Erythroblast (primary cell): ENCODE measurements at regions not wholly inside any gene's neighbourhood (a gene's known extent, or its start where the extent isn't known, plus 50 kb on each side); places are given as distances from the start of the nearest gene placed in this dataset.

ENCODE experiments used
- DNase-seq, 2 experiments: peaks; one replicate each; lab custom pipeline; 2025; lab: John Stamatoyannopoulos, UW
- GATA1 ChIP-seq: IDR thresholded peaks from 2 replicates; pipeline ENCODE4 v1.6.1; 2011; ENCODE audit warnings: low read depth, mild to moderate bottlenecking, control low read depth, low read length, moderate library complexity
- POLR2A ChIP-seq: IDR thresholded peaks from 2 replicates; pipeline ENCODE4 v1.6.1; 2011; ENCODE audit warnings: mild to moderate bottlenecking, low read length

DNA sequence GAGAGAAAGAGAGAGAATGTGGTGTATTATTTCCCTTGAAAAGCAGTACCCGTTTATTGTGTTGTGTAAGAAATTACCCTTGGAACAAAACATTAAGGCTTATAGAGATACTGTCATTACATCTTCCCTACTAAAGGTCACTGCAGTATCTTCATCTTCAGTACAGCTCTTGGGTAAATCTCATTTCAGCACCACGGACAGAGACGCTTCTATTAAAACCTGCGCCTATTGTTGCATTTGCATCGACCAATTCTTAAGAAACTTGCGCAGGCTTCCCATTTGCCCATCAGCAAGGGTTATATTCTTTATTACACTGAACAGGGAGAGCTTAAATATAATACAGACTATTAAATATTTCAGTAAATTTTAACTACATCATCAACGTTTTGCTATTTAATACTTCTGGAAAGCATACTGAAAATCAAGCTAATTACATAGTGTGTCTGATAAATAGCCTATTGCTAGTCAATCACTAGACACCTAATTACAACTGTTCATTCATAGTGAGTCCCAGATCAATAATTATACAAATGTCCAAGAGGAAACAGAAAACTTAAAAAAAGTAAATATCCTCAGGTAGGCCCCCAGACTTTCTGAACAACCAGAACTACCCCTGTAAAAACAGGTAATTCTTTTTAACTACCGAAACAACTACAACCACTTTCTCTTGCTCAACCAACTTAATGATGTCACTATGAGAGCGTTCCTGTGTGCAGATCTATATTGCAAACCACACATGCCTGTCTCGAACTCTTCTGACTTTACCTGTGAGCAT is 350.6 kb downstream of the LIG4 start:
- DNase-seq, result peak; percentile 11 to 26
- TF ChIP-seq POLR2A (no peak), GATA1 (no peak)

DNA sequence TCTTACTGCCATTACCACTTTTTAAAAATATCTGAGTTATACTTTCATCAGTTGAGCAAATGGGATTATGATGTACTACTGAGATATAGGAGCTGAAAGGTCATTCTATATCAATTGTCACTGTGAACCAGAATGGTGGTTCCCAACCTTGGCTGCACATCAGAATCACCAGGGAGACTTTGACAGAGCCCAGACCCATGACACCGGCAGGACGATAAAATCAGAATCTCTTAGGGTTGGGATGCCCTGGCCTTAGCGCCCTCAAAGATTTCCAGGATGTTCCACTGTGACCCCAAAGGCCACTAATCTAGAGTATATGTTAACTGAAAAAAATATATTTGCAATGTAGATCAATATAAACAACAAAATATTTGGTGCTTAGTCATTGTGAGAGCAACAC is 355.1 kb downstream of the LIG4 start:
- no peak for TF ChIP-seq GATA1
- no peak for TF ChIP-seq POLR2A
- no peak for DNase-seq

DNA sequence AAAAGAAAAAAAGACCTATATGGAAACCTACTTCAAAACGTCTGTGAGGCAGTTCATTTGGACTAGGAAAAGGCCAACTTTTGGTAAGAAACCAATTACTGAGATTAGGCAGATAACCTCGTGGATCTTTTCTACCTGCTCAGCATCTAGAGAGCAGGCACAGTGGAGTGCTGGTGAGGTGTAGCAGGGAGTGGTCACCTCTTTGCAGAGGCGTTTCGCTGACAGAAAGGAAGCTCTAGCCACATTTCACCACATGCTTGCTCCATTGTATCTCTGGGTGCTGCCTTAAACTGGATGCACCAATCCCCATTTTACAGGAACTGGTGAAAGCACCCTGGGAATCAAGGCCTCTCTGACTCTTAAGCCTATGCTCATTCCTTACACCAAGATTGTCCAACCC is 360.5 kb downstream of the LIG4 start:
- DNase-seq, result no peak
- TF ChIP-seq POLR2A (no peak), GATA1 (no peak)

DNA sequence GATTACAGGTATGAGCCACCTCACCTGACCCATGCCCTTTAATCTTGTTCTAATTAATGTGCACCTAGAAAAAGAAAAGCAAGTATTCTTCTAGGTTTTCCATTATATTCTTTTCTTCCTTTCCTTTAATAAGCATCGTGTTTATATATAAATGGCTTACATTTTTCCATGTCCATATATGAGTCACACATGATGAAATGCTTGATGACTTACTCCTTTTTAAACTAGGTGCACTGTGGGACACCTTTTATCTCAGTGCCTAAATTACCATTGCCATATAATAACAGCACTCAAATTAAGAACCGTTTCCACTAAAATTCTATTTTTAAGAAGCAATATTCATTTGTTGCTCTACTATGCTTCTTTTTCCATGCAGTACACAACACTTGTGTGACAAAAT is 363.3 kb downstream of the LIG4 start:
- no peak for TF ChIP-seq POLR2A
- no peak for TF ChIP-seq GATA1
- no peak for DNase-seq

DNA sequence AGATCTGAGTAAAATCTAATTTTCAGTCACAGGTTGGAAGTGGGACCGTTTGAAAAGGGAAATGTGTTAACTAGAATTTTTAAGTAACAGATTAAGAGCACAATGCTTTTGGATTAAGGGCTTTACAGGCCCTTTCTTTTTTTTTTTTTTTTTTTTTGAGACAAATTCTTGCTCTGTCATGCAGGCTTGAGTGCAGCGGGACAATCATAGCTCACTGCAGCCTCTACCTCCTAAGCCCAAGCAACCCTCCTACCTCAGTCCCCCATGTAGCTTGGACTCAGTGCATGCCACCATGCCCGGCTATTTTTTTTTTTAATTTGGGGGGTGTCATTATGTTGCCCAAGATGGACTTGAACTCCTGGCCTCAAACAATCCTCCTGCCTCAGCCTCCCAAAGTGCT is 363.7 kb downstream of the LIG4 start:
- TF ChIP-seq GATA1 (no peak), POLR2A (no peak)
- DNase-seq, result no peak

DNA sequence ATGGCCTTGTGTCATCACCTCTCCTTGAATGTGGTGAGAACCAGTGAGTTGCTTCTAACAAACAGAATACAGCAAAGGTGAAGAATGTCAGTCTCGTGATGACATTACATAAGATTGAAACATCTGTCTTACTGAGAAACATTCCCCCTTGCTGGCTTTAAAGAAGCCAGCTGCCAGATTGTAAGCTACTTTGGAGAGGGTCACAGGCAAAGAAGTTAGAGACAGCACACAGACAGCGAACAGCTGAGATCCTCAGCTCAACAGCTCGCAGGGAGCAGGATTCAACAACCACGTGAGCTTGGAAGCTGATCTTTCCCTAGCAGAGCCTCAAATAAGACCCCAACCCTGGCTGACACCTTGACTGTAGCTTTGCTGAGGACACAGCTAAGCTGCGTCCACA is 367.9 kb downstream of the LIG4 start:
- DNase-seq, result no peak
- TF ChIP-seq GATA1, result no peak
- no peak for TF ChIP-seq POLR2A

DNA sequence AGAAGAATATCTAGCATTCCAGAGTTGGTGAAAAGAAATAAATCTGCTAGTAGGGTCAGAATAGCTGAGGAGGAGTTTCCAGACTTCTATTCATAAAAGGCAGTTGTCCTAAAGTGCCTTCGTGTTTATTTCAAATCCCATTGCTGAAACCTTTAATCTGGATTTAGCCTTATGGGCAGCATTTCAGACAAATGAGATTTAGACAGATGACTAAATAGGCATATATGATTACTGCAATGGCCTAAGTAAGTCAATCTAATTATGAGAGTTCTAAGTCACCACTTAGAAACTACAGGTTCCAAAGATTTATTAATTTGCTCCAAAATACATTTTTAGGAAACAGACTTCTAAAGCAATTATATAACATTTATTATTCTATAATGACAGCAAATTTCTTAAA is 368.7 kb downstream of the LIG4 start:
- no peak for DNase-seq
- TF ChIP-seq POLR2A, result no peak
- no peak for TF ChIP-seq GATA1

DNA sequence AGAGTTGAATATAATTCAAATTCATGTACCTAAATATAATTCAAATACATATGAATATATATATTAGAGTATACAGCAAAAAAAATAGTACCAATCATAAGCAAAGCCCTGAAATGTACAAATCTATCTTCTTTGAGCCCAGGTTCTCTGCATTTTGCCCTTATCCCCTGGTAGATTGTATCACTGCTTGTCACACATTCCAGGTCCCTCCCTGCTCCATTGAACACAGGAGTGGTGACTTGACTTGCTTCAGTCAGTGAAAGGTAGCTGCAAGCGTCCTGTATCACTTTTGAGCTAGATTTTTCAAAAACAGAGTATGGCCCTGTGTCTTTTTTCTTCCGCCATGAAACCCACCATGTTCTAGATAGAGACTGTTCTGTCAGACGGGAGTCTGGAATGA is 369.4 kb downstream of the LIG4 start:
- no peak for DNase-seq
- TF ChIP-seq POLR2A (no peak), GATA1 (no peak)

DNA sequence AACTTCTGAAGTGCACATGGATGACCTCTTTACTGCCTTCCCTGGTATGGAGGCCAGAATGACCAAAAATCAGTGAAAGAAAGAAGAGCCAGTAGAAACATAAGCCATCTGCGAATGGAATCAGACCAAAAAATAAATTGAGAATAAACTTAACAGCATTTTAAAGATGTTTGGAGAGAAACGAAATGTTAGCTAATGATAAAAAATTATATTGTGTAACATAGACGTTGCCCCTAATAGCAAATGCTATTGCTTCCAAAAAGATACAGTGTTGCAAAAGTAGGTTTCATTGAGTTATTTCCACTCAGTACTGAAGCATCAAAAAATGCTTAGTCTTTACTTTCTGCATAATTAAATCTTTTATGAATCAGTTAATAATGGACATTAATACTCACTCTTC is 371.7 kb downstream of the LIG4 start:
- no peak for DNase-seq
- TF ChIP-seq GATA1, result no peak
- TF ChIP-seq POLR2A, result no peak

DNA sequence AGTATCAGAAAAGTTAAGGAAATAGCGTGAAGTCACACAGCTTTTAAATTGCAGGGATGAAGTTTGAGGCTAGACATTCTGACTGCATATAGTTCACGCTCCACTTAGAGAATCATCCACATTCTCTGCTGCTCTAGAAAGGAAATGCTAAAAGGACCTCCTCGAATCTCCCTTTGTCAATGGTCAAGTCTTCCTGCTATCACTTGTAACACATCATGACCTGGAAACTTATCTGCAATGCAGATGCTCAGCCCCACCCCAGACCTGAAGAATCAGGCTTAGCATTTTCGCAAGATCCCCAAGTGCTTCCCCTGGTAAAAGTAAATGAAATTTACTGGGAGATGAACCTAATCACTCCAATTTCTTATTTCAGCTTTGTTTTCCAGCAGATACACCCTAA is 372.1 kb downstream of the LIG4 start:
- DNase-seq, result no peak
- TF ChIP-seq POLR2A (no peak), GATA1 (no peak)

DNA sequence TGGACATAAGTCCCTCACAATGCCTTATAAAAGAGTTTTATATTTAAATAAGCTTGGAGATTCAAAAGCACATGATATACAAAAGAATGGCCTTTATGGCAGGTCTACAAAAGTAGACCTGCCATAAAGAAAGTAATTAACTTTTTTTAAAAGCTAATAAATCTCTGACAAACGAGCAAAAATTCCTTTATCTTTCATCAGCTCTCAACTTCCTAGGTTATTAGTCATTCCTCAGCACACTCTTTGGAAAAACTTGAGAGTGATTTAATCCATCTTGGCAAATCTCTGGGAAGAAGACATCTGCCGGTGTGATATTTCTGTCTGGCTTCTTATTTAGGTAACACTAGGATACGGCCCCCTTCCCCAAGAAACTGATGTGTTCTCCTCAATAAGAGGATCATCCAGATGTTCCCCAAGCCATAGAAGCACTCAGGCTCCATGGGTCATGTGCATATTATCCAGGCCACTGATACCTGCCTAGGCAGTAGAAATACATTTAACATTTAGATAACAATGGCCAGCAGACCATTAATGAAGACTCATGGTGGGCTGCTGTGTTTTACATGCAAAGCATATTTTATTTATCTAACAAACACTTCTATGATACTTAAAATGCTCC is 372.7 kb downstream of the LIG4 start:
- no peak for DNase-seq
- TF ChIP-seq POLR2A (no peak), GATA1 (no peak)

DNA sequence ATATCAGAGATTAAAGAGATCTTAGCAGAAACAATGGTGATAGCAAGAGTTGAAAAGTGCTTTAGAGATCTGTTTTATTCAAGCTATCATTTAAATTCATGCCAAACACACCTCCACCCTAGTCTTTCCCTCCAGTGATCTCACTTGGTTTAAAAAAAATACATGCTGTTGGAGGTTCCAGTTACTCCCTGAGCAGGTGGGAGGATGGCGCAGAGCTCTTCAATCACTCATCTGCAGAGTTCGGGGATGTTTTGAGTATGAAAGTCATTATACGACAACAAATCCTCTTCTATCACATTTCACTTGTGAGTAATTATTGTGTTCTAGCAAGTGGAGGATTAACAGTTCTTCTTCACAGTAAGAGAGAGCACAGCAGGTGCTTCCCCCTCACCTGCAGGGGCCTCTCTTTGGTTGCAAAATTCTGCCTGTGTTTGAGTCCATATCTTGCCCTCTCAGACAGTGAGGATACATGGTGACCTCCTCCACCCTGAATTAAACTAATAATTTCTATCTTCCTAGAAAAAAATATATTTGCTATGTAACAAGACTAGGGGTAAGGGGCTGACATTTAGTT is 376.7 kb downstream of the LIG4 start:
- TF ChIP-seq GATA1, result no peak
- no peak for DNase-seq

DNA sequence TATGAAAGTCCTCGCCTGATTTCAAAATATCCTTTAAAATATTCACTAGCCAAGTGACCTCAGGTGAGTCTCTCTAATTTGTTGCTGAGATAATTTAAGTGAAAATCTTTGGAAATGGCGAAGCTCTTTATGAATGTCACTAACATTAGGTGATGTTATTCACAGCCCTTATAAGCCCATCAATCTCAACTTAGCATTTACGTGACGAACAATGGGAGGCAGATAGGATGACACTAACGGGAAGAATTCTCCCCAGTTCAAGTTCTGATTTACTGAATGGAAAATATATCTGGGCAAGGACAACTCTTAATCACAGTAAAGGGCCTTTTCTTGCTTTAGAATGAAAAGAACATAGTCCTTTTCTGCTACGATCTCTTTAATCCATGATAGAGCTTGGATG is 378.7 kb downstream of the LIG4 start:
- TF ChIP-seq GATA1, result no peak
- TF ChIP-seq POLR2A, result no peak

DNA sequence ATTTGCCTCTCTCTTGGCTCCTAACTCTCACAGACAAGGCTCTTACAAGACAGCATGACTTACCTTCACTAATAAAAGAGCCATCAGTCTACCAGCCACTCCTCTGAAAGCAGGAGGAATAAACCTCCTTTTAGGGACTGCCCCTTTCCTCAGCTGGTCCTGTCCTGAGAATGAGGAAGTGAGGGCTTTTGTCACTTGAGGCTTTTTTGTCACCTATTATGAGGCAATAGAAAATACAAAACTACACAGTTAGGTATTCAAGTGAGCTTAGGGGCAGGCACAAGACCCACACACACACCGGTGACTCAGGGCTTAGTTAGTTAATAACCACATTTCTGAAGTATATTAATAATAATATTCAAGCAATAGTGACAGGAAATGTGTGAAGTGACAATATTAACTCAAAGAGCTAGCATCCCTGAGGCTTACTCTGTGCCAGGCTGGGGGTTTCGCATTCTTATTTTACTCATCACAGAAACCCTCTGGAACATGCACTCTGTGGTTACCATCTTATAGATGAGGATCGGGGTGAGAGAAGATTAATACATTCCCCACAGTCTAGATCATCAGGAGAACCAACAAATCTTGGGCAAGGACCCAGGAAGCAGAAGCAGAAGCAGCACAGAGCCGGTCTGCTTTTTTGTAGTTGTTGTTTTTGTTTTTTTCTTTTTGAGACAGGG is 379.9 kb downstream of the LIG4 start:
- no peak for TF ChIP-seq POLR2A
- no peak for TF ChIP-seq GATA1
- no peak for DNase-seq

More for the DNA sequence above, 378.7 kb downstream of the LIG4 start:
- DNase-seq, result no peak

DNA sequence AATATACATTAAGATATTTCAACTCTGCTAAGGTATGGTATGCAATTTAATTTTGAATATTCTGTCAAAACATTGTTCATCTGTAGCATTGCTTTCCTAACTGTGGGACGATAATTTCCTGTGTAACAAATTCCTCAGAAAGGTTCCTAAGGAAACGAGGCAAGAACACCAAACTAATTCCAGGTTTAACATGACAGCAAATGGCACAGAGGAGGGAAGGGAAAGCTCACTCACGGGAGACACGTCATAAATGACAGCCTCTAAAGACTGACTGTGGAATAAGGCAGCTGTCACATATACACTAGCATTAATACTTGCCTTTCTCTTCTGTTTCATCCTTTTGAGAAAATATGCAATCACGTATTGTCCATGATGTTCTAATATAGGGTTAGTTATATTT is 380.6 kb downstream of the LIG4 start:
- TF ChIP-seq POLR2A (no peak), GATA1 (no peak)

More for the DNA sequence above, 380.6 kb downstream of the LIG4 start:
- DNase-seq, result no peak
